HG03097 (cell line): ENCODE measurements at regions not wholly inside any gene's neighbourhood (a gene's known extent, or its start where the extent isn't known, plus 50 kb on each side); places are given as distances from the start of the nearest gene placed in this dataset.

Experiments
- ATAC-seq: cut with Tn5 transposase; IDR thresholded peaks from one replicate; pipeline ENCODE4 v1.9.1; 2021; ENCODE audit not compliant: unreplicated experiment, low FRiP score

DNA sequence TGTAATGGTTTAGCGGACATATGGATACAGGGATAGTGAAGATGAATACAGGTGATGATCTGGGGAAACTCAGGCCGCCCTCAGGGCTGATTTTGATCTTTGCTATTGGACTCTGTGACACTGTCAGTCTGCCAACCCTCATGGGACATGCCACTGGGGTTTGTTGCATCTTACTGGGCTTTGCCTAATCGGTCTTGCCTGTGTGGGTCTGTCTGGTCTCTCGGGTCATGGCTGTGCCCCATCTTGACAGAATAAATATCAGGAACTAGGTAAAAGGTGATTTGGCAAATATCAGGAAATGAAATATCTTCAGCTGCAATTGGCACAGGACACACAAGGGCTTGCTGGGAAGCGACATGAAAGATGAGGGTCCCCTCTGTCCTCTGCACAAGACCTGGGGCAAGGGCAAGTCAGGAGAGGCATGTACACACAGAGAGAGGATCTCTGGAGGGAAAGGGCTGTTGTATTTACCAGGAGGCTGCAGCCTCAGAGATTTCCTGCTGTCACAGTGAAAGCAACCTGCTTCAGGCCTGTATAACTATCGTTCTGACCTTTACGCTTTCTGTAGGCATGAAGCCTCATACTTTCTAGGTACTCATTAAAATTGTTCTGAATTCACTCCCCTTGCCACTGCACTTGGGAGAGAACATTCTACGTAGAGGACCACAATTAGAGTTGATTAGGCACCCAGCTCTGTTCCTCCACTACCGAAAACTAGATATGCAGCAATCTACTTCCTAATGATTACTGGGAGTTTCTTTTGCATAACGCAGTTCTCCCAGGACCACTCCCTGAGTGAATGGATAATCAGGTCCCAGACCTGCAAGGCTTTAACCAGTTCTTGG, 52.0 kb upstream of the GADD45A start:
- ATAC-seq: no peak

GRCh38 chr1:67634396-67634935, 50.5 kb upstream of the GADD45A start:
- ATAC-seq: no peak

- ATAC-seq: no peak
These were observed 49.8 kb upstream of the GADD45A start for GRCh38 chr1:67635055-67635809.
